M059J (cell line): ENCODE measurements at regions not wholly inside any gene's neighbourhood (a gene's known extent, or its start where the extent isn't known, plus 50 kb on each side); places are given as distances from the start of the nearest gene placed in this dataset.

ENCODE experiments used
- DNase-seq: peaks from one replicate; pipeline ENCODE4 v3.0.0-alpha.2; 2012; ENCODE audit warnings: low read depth

DNA sequence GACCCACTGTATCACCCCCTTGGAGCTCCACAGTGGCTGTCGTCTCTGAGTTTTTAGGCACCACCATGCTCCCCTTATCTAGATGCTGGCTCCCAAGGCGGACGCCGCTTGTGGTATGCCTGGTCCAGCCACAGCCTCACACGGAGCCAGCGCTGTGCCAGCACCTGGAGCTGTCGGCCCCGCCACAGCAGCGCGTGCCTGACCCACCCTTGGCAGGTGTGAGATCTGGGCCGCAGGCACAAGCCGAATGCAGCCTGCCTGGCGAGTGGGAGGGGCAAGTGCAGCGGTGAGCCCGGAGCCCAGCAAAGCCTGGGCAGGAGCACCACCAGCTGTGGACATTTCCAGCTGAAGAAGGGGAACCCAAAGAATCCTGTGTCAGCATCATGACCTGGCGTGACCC, 91.9 kb upstream of the BACE2 start:
- DNase-seq: no peak

DNA sequence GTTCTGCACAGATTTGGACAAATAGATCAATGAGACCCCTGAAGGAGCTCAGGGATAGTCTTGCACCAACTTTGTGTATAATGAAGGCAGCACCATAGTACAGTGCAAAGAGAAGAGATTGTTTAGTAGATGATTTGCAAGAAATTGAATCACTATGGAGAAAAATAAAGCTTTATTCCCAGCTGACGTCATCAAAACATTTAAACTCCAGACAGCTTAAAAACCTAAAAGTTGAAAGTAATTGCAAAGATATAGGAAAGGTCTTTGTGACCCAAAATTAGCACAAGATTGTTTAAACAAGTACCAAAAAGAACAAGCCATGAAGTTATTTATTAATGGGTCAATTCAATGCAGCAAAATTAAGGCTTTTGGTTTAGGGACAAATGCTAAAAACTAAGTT, 88.8 kb upstream of the BACE2 start:
- DNase-seq: no peak

DNA sequence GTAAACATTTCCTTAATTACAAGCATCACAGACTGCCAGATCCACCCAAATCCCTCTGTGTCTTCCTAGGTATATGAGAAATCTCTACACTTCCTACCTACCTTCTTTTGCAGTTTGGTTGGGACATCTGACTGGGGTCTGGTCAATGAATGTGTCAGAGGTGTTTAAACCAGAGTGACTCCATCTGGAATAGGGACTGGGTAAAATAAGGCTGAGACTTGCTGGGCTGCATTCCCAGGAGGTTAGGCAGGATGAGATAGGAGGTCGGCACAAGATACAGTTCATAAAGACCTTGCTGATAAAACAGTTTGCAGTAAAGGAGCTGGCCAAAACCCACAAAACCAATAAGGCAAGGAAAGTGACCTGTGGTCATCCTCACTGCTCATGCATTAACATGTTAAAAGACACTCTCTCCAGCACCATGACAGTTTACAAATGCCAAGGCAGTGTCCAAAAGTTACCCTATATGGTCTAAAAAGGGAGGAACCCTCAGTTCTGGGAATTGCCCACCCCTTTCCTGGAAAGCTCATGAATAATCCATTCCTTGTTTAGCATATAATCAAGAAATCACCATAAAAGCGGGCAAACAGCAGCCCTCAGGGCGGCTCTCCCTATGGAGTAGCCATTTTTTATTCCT, 87.4 kb upstream of the BACE2 start:
- DNase-seq: no peak

DNA sequence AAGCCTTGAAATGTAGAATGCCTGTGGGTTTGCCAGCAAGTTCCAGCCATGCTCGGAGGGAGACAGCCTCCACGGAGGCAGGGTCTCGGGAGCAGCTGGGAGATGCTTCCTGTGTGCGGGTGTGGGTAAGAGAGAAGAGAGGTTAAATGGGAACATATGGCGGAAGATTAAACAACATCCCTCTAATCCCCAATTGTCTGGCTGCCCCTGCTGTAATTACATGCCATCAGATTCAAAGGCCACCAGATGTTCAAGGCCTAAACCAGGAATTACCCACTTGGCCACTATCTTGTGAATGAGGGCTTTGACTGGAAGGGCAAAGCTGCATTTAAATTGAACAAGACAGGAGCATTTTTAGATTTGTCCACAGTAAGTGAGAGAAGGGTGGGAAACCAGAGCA, 81.4 kb upstream of the BACE2 start:
- DNase-seq: no peak

DNA sequence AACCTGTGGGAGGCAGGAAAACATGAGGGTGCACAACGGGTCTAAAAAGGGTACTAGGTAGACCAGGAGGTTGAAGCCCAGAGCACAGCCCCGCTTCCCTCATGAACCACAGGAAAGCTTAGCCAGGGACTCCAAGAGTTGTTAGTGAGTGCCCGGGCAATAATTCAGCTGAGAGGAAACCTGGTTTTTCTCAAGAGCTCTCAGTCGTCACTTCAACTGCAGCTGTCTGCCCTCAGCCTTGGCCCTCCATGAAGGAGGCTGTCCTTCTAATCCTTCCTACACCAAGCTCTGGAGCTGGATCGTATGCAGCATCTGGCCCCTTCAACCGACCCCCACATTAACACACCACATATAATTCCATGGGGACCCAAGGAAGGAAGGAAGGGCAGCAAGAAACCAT, 77.0 kb upstream of the BACE2 start:
- no peak for DNase-seq

DNA sequence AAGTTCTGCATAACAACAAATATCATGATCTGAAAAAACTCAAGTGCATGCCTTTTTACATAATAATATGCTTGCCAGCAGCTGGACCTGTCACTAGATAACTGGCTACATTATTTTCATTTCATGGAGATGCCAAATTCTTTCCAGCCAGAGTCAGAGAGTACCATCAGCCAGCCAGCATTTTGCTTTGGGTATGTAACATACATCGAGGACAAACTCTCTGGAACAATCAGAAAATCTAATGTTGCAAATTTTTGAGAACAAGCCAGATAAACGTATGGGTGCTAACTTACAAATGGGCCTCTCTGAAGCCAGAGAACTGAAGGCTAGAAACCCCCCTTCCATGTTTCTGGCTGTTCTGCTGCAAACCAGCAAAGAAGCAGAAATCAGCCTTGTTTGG, 76.3 kb upstream of the BACE2 start:
- no peak for DNase-seq

DNA sequence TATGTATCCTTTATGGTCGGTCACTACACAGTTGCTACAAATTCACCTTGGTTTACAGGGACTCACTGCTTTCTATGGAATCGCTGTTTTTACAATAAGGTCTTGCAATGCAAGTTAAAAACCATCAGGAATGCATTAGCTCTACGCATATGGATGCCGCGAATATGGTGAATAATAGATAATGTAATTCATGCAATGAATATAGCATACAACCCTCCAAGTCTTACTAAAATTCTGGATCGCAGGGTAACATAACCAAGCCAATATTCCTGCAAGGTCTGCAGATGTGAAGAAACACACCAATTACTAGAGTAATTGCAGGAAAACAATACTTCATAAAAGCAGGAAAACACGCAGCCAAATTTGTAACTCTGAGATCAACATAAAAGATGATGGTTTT, 75.6 kb upstream of the BACE2 start:
- no peak for DNase-seq

DNA sequence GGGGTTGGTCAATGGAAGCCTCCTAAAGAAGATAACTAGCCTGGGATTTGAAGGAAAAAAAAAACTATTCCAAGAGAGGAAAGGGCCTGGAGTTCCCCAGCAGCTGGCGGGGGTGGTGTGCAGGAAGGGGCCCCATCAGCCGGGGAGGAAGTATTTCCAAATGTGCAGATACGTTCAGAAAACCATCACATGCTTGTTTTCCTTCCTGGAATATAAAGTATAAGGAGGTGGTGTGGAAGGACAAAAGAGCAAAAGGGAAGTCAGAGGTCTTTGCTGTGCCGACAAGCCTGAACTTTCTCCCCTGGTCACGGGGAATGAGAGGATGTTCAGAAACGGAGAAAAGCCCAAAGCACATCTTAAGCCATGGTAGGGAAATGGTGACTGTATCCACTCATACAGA, 72.0 kb upstream of the BACE2 start:
- DNase-seq: no peak

DNA sequence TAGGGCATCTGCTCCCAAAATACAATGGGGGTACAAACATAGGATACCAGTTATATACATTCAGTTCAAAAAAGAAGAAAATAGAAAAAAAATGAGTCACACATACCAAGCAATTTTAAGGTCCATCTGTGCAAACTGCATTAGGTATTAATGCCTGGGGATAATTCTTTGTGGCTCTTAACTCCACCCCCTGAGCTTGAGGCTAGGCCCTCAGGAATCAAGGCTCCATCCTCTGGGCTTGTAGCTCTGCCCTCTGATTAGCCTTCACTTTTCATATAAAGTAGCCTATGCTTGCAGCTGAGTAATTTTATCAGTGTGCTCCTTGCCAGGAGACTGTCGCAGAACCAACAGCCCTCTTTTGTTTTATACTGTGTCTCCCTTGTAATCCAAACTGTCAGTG, 69.9 kb upstream of the BACE2 start:
- no peak for DNase-seq

DNA sequence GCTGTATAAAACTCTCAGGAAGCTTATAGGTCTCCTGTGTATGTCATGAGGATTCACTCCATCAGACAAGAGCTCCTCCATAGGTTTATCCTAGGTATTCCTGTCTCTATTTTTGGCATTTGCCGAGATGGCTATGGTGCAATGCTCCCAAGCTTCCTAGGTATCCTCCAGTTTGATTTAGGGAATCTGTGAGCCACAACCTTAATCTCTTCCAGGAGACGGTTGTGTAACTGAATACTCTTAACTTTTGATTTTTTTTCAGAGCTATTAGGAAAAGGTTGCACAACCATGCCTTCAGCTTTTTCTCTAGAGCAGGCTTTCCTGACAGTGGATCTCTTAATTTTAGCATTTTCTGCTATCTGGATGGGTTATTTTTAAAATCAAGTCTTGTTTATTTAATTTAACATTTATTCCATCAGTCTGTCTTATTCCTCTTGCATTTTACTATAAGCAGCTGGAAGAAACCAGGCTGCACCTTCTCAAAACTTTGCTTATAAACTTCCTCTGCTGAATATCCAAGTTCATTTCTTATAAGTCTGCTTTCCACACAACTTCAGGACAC, 69.4 kb upstream of the BACE2 start:
- DNase-seq: no peak

DNA sequence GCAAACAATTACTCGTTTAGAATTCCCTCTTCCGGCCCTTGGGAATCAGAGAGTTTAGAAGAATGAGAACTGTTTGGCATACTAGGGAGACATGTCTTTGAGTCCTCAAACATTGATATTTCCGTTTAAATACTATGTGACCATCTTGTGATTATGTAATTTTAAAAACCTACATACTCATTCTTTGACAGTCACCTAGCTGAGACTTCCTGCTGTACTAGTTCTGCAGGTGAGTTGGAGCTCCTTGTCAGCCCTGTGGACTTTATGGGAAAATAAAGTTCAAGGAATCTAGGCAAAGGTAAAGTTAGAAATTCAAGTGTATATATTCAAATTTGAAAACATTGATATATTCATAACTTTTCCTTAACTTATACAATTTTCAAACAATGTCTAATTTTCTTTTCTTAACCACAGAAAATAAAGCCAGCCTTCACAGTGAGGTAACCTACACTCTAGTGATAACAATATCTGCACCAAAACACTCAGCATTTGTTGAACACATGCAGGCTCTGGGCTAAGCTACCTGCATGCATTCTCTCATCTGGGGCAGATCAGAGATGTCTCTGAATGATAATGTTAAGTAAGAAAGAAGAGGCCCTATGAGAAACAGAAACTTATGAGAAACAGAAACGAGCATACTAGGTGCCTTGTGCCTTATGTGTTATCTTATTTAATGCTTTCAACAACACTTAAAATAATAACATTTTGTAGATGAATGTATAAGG, 67.0 kb upstream of the BACE2 start:
- DNase-seq: no peak

DNA sequence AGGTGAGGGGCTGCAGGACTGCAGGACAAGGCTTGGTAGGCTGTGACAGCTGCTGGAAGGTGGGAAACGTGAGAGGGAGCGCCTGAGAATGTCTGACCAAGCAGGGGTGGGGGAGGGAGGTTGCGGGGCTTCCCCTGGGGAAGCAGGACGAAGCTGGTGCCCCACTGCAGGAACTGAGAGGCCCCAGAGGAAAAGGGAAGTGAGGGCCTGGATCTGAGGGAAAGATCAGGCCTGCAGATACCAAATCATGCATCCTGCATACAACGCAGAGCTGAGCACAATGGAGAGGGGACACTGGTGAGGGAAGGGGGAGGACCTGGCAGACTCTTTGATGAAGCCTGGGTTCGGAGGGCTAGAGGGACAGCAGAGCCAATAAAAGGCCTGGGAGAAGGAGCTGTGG, 65.7 kb upstream of the BACE2 start:
- no peak for DNase-seq

DNA sequence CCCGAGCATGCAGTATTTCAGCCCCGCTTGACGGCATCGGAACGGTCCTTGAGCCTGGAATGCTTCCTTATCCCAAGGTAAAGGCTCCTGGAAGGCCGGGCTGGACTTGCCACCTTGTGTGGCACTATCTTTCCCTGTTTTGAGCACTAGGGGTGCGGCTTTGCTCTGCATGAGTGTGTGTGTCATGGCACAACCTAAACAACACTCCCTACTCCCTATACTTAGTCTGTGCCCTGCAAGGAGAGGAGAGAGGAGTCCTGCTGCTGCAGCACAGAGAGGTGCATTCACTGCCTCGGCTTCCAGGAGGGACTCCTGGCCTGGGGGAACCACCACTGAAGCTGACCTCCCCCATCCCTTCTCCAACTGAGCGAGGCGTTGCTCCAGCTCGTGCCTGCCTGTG, 60.4 kb upstream of the BACE2 start:
- DNase-seq: no peak

DNA sequence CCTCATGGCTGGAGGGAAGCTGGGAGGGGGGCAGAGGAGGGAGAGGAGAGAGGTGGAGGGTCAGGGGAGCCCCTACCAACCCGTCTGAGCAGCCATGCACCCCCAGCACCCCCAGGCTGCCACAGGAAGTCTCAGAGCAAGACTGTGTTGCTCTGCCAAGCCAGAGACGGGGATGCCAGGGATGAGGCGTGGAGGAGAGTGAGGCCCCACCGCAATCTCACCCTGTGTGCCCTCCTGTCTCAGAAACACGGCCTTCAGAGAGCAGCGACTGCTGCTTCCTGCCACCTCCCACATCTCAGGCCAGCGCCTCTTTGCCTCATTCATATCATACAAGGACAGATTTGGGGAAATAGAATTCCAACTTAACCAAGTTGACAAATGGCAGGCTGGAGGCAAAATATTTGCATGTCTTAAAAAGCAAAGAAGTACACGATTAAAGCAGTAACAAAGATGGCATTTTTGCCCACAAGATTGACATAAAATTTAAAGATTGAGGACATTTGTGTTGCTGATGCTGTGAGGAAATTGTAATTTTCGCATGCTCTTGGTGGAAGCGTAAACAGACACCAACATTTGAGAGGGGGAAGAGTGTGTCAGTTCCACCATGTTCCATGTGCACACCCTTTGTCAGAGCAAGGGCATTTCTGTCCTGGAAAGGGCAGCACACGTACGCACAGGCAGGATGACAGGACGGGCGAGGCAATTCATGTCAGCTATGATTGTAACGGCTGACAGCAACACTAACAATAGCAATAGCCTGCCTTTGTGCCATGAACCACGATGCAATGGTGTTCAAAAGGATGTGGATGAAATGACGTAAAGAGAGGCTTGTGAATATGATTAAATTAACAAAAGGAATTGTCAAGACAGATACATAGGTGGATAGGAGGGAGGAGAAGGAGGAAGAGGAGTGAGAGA, 59.0 kb upstream of the BACE2 start:
- DNase-seq: peak; percentile 32

DNA sequence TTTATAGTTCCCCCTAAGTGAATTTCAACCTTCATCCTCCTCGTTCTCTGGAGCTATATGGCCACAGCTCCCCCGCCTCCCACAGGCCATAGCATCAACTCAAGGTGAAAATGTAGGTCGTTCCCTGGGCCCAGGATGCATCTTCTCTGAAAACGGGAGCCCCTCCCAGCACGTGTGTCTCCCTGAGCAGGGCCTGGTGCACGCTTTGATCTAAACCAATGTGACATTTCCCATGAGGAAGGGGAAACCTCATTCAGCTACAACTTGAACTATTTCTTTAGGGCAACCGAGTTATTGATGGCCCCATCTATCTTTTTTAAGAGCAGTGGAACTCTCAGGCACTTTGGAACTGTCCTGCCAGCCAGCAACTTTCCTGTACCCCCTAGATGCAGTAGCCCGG, 57.8 kb upstream of the BACE2 start:
- no peak for DNase-seq

DNA sequence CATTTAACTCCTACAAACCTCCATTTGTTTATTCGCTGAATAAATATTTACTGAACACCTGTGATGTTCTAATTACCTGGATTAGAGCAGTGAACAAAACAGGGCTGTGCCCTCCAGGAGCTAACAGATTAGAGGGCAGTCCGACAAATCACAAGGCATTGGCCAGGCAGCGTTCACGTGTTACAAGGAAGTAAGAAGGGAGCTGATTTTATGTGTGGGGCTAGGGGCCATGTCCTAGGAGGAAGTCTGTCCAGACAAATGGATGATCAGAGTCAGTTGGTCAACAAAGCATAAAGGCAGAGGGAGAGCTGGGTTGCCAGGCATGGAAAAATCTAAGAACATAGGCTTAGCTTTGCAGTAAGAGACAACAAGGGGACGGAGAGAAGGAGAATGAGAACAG, 57.3 kb upstream of the BACE2 start:
- DNase-seq: no peak

DNA sequence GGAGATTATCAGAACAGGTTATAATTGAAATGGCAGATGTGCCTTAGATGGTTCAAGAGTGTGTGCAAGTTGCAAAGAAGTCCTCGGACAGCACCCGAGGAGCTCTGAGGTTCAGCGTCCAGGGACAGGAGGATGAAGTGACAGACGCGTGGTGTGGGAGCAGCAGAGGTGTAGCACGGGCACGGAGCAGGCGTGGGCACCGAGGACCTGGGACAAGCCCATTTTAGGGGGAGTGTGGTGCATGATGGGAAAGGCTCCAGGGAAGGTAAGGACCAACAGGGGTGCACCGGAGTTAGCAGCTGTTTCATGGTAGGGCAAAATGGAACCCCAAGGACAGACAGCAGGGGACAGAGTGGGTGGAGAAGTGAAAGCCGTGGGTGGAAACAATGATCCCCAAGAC, 56.3 kb upstream of the BACE2 start:
- DNase-seq: no peak

DNA sequence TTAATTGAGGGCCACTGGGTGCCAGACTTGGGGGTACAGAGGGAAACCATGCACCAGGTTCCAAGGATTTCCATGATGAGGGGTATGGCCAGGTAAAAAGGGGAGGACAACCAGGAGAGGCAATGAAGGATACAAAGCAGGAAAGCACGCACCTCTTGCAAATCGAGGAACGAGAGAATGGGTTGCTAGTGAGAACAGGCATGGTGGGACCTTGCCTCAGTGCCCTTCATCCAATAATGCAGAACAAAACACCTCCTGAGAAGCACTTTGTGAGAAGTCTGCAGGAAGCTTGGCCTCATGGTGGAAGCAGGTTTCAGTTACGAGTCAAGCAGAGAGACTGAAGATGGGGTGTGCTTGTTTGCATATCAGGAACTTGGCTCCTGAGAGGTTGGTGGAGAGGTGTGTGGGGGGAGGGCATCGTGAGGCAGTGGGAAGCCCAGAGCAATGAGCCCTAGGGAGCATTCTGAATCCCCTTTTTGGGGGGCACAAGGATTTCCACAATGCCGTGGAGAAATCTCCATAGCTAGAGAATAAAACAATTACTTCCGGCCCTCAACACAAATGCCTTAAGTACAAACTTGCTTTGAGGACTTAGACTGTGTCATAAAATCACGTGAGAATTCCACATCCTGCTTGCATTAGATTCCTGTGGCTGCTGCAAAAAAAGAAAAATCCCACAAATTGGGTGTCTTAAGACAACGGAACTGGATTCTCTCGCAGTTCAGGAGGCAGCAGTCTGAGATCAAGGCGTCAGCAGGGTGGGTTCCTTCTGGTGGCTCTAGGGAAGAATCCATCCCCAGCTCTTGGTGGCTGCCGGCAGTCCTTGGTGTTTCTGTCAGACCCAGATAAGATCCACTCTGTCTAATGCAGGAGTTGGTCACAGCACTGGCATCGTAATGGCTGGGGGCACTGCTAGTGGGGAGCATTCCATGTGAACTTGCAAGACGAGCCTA, 54.9 kb upstream of the BACE2 start:
- DNase-seq: peak; percentile 100

DNA sequence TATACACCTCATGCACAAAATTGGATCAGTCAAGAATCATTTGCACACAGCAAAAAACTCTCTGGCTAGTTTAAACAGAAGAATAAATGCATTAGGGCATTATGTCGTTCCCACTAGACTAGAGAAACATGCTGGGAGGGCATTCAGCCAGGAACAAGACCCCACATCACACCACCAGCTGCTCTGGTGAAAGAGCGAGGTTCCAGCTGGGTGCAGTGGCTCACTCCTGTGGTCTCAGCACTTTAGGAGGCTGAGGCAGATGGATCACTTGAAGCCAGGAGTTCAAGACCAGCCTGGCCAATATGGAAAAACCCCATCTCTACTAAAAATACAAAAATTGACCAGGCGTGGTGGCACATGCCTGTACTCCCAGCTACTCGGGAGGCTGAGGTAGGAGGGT, 52.1 kb upstream of the BACE2 start:
- no peak for DNase-seq
